ENCODE measurements at regions not wholly inside any gene's neighbourhood (a gene's known extent, or its start where the extent isn't known, plus 50 kb on each side); places are given as distances from the start of the nearest gene placed in this dataset.

DNA sequence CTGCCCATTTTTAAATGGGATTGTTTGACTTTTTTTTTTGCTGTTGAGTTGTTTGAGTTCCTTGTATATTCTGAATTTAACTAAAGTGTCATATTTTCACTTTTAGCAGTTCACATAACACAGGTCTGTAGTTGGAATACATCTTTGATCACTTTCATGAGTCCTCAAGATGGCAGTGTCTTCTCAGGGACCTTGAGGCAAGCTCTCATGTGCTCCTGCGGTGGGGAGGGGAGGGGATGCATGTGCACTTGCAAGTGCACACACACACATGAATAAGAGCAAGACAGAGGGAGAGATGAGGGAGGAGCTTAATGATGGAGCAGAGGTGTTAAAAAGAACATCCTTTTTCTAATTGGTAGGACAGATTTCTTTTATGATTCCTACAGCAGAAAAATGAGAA is 291.4 kb upstream of the OR4E1 start:
- H3K4me3 ChIP-seq (ENCODE audit: control extremely low read depth in 1 of 5, extremely low read depth in 1 of 5, insufficient read depth in 1 of 5, low read depth in 2 of 5, low read length in 4 of 5) = no peak overlapping the region
- ATAC-seq (ENCODE audit: low read depth) (no peak), DNase-seq (no peak)
- Mint-ChIP-seq H3K9me3 (ENCODE audit: insufficient read depth) (no peaks in the 10 kb centered on the region), H3K4me1 (no peaks in the 10 kb centered on the region), H3K27me3 (peaks cover 53% of the 10 kb centered on the region), H3K4me3 (no peak overlapping the region), H3K27ac (no peak overlapping the region)
- no peak overlapping the region for H2AFZ ChIP-seq (ENCODE audit: insufficient read depth, low read depth, low read length, poor library complexity, severe bottlenecking)
- intact Hi-C loops (cut with micrococcal nuclease) = no loop called here
- ChIA-PET POLR2A (no interaction called here), CTCF (interaction anchor here (3.1 kb wide), 1 partner anchor 13 kb away, joined by 25 read pairs; no protein-coding TSS in a partner anchor)
- no peaks in the 10 kb centered on the region for H3K36me3 ChIP-seq (replicated peaks in 1 of 2; ENCODE audit: control extremely low read depth in 1 of 2, control insufficient read depth in 1 of 2, extremely low read depth in 1 of 2, insufficient read depth in 2 of 2, low read length in 1 of 2)
- 83% methylated on average over 1 of the region's 1 CpG for WGBS (ENCODE audit: insufficient coverage)
- H4K20me1 ChIP-seq (ENCODE audit: control insufficient read depth, insufficient read depth, low read length, poor library complexity, severe bottlenecking) = no peaks in the 10 kb centered on the region
- no peak for TF ChIP-seq EZH2 (IDR thresholded peaks at IDR 0.05; ENCODE audit: borderline replicate concordance, insufficient read depth, low read depth, low read length, poor library complexity, severe bottlenecking)
- TF ChIP-seq, protein P1, sequence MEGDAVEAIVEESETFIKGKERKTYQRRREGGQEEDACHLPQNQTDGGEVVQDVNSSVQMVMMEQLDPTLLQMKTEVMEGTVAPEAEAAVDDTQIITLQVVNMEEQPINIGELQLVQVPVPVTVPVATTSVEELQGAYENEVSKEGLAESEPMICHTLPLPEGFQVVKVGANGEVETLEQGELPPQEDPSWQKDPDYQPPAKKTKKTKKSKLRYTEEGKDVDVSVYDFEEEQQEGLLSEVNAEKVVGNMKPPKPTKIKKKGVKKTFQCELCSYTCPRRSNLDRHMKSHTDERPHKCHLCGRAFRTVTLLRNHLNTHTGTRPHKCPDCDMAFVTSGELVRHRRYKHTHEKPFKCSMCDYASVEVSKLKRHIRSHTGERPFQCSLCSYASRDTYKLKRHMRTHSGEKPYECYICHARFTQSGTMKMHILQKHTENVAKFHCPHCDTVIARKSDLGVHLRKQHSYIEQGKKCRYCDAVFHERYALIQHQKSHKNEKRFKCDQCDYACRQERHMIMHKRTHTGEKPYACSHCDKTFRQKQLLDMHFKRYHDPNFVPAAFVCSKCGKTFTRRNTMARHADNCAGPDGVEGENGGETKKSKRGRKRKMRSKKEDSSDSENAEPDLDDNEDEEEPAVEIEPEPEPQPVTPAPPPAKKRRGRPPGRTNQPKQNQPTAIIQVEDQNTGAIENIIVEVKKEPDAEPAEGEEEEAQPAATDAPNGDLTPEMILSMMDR (IDR thresholded peaks at IDR 0.05) = no peak
- peaks cover 0 to 5% (median 1%) of the 10 kb centered on the region in 4 experiments for H3K27me3 ChIP-seq (replicated peaks in 1 of 4; ENCODE audit: control extremely low read depth in 1 of 4, control insufficient read depth in 3 of 4, insufficient read depth in 4 of 4, low read length in 3 of 4)
- no peak overlapping the region for H3K9ac ChIP-seq (ENCODE audit: low read length)
- H3K4me1 ChIP-seq (ENCODE audit: control insufficient read depth in 2 of 2, insufficient read depth in 2 of 2, low read length in 2 of 2) = no peaks in the 10 kb centered on the region
- H3K79me2 ChIP-seq (ENCODE audit: control insufficient read depth, insufficient read depth, low read length) = no peaks in the 10 kb centered on the region
- no peak overlapping the region for H3K27ac ChIP-seq (ENCODE audit: low read length in 2 of 2)
- no peaks in the 10 kb centered on the region for H3K9me3 ChIP-seq (ENCODE audit: control extremely low read depth in 1 of 3, control insufficient read depth in 2 of 3, insufficient read depth in 1 of 3, low read length in 2 of 3)
- no peak overlapping the region for H3K4me2 ChIP-seq (replicated peaks; ENCODE audit: low read depth, low read length, poor library complexity, severe bottlenecking)

DNA sequence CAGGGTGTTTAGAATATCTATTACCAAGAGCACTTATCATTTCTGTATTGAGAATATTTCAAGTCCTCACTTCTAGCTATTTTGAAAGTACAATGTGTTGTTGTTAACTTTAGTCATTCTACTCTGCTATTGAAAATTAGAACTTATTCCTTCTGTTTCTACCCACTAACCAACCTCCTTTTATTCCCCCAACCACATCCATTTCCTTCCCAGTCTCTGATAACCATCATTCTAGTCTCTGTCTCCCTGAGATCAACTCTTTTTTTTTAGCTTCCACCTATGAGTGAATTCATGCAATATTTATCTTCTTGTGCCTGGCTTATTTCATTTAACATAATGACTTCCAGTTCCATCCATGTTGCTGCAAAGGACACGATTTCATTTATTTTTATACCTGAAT is 290.6 kb upstream of the OR4E1 start:
- ATAC-seq (ENCODE audit: low read depth) = no peak

More for the DNA sequence above, 290.6 kb upstream of the OR4E1 start:
- no CpG with 5 or more reads among the region's 1 CpG for WGBS (ENCODE audit: insufficient coverage)
- ChIA-PET CTCF (interaction anchor here (0.7 to 3.1 kb wide), 5 partner anchors 10 to 112 kb away, joined by 3 to 25 read pairs (median 4); no protein-coding TSS in a partner anchor), POLR2A (no interaction called here)
- Mint-ChIP-seq H3K27ac (no peak overlapping the region), H3K9me3 (ENCODE audit: insufficient read depth) (no peaks in the 10 kb centered on the region), H3K27me3 (peaks cover 53% of the 10 kb centered on the region), H3K4me3 (no peak overlapping the region), H3K4me1 (no peaks in the 10 kb centered on the region)
- Histone ChIP-seq H3K36me3 (replicated peaks in 1 of 2; ENCODE audit: control extremely low read depth in 1 of 2, control insufficient read depth in 1 of 2, extremely low read depth in 1 of 2, insufficient read depth in 2 of 2, low read length in 1 of 2) (no peaks in the 10 kb centered on the region), H3K4me1 (ENCODE audit: control insufficient read depth in 2 of 2, insufficient read depth in 2 of 2, low read length in 2 of 2) (no peaks in the 10 kb centered on the region), H3K4me3 (ENCODE audit: control extremely low read depth in 1 of 5, extremely low read depth in 1 of 5, insufficient read depth in 1 of 5, low read depth in 2 of 5, low read length in 4 of 5) (no peak overlapping the region), H3K9me3 (ENCODE audit: control extremely low read depth in 1 of 3, control insufficient read depth in 2 of 3, insufficient read depth in 1 of 3, low read length in 2 of 3) (no peaks in the 10 kb centered on the region), H3K27me3 (replicated peaks in 1 of 4; ENCODE audit: control extremely low read depth in 1 of 4, control insufficient read depth in 3 of 4, insufficient read depth in 4 of 4, low read length in 3 of 4) (peaks cover 0 to 5% (median 3%) of the 10 kb centered on the region in 4 experiments), H3K9ac (ENCODE audit: low read length) (no peak overlapping the region), H4K20me1 (ENCODE audit: control insufficient read depth, insufficient read depth, low read length, poor library complexity, severe bottlenecking) (no peaks in the 10 kb centered on the region), H3K79me2 (ENCODE audit: control insufficient read depth, insufficient read depth, low read length) (no peaks in the 10 kb centered on the region), H3K27ac (ENCODE audit: low read length in 2 of 2) (no peak overlapping the region), H3K4me2 (replicated peaks; ENCODE audit: low read depth, low read length, poor library complexity, severe bottlenecking) (no peak overlapping the region), H2AFZ (ENCODE audit: insufficient read depth, low read depth, low read length, poor library complexity, severe bottlenecking) (no peak overlapping the region)
- no peak for TF ChIP-seq EZH2 (IDR thresholded peaks at IDR 0.05; ENCODE audit: borderline replicate concordance, insufficient read depth, low read depth, low read length, poor library complexity, severe bottlenecking)
- TF ChIP-seq, protein P1 (IDR thresholded peaks at IDR 0.05) = no peak
- intact Hi-C loops (cut with micrococcal nuclease) = no loop called here
- no peak for DNase-seq
